Vagina (tissue), 2 donors: ENCODE measurements at regions not wholly inside any gene's neighbourhood (a gene's known extent, or its start where the extent isn't known, plus 50 kb on each side); places are given as distances from the start of the nearest gene placed in this dataset.

Experiments
- CTCF ChIP-seq, 3 experiments: fragments of 450-650 bp in 2 of 3; fragments of 200-600 bp in 1 of 3; sonication (generic) in 1 of 3; IDR thresholded peaks; one replicate each; pipeline ENCODE4 v1.5.1; 2017 to 2019; ENCODE audit warnings: antibody characterized with exemption in 3 of 3, mild to moderate bottlenecking in 2 of 3, moderate library complexity in 2 of 3
- POLR2AphosphoS5 ChIP-seq, 2 donors: sonication (generic); formaldehyde crosslinking; IDR thresholded peaks; one replicate each; pipeline ENCODE4 v1.9.0; 2017; ENCODE audit warnings: antibody characterized with exemption in 2 of 2, mild to moderate bottlenecking in 2 of 2, low read depth in 1 of 2; ENCODE audit not compliant: insufficient read depth in 1 of 2

- TF ChIP-seq CTCF (IDR thresholded peaks at IDR 0.05) (no peak), POLR2AphosphoS5 (IDR thresholded peaks at IDR 0.05; ENCODE audit: insufficient read depth in 1 of 2, low read depth in 1 of 2) (no peak)
Observed at GRCh38 chr2:144015036-144015435, 504.9 kb downstream of the ZEB2 start.
